ENCODE measurements at regions not wholly inside any gene's neighbourhood (a gene's known extent, or its start where the extent isn't known, plus 50 kb on each side); places are given as distances from the start of the nearest gene placed in this dataset.
"Not testable (repeated sequence)": the region's sequence is repeated elsewhere in the genome, so short reads cannot be mapped to it uniquely, and the experiment has no call there.

DNA sequence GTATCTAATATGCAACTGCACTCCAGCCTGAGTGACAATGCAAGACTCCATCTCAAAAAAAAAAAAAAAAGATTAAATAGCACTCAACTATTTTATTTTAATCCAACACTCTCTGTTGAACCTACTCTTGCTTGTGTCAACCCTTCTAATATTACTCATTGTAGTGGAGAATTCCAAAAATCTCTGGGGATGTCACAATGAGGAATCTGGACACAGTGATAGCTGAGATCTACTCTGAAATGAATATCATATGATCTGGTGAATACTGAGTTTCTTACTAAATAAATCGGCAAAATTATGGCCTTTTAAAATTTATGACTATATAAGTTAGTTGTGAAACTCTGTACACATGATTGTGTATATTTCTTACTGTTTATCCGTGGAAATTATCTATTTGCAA is 418.2 kb downstream of the BCAT1 start:
- no peak for DNase-seq (ENCODE audit: low read depth in 4 of 4, low spot score in 3 of 4)

DNA sequence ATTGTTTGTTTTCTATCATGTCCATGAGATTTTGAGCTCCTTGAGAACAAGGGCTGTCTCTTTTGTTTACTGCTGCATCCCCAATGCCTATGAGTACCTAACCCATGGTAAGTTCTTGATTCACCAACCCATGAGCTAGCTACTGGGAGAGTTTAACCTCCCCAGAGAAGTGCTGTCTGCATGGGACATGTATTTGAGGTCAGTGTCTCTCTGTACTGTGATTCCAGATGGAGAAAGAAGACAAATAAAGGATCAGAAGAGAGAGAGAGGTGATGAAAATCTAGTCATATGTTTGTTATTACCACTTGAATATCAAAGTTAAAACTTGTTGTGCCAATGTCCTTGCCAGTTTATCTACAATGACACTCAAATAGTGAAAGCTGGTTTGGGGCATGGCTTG is 421.8 kb downstream of the BCAT1 start:
- DNase-seq (ENCODE audit: low read depth in 4 of 4, low spot score in 3 of 4), result no peak

DNA sequence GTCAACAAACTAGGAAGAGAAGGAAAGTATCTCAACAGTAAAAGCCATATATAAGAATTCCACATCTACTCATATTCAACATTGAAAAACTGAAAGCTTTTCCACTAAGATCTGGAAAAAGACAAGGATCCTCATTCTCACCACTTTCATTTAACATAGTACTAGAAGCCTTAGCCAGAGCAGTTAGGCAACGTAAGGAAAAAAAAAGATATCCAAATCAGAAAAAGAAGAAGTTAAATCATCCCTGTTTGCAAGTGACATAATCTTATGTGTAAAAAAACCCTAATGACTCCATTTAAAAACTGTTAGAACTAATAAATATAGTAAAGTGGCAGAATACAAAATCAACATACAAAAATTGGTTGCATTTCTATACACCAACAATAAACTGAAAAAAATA is 426.2 kb downstream of the BCAT1 start:
- no peak for DNase-seq (ENCODE audit: low read depth in 4 of 4, low spot score in 3 of 4)

DNA sequence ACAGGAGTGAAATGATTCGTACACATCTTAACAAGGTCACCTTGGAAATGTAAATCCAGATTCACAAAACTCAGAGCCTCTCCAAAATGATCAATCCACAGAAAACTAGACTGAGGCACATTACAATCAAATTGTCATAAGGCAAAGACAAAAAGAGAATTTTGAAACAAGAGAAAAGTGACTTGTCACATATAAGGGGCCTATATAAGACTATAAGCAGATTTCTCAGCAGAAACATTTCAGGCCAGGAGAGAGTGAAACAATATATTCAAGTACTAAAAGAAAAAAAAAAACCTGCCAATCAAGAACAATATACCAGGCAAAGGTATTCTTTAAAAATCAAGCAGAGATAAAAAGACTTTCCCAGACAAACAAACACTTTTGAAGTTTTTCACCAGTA is 429.1 kb downstream of the BCAT1 start:
- DNase-seq (ENCODE audit: low read depth in 4 of 4, low spot score in 3 of 4), result no peak

DNA sequence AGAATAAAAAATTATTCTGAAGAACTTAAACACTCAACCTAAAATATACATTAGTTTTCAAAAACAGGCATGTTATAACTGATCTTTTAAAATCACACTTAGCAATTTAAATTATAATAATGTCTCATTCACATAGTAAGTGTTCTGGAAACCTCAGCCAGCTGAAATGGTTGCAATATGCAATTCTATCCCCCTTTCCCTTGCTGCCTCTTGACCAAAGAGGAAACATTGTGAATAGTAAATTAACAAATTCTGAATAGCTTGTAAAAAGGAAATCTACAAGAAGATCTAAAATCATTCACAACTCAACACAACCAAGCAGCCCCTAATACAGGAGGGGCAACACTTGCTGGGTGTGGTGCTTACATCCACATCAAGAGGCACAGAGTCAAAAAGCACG is 431.9 kb downstream of the BCAT1 start:
- no peak for DNase-seq (ENCODE audit: low read depth in 4 of 4, low spot score in 3 of 4)

DNA sequence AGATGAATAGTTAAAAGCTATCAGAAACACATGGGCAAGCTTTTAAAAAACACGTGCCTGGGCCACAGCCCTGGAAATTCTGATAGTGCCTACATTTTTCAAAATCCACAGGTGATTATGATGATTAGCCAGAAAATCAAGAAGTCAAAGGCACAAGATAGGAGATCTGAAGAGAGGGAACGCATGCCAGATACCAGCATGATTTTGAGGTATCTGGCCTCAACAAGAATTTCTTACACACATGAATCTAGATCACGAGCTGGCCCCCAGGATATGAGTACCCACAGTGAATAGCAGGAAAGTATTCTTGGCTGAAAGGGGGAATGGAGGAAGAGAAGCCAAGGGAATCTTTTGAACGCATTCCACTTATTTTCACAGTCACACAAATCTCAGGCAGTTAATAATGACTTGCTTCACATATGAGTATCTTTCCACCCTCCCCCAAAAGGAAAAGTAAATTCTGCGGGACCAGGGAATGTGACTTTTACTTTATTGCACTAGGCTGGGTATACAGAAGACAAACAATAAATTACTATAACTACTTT is 438.2 kb downstream of the BCAT1 start:
- DNase-seq (ENCODE audit: low read depth in 4 of 4, low spot score in 3 of 4), result no peak

DNA sequence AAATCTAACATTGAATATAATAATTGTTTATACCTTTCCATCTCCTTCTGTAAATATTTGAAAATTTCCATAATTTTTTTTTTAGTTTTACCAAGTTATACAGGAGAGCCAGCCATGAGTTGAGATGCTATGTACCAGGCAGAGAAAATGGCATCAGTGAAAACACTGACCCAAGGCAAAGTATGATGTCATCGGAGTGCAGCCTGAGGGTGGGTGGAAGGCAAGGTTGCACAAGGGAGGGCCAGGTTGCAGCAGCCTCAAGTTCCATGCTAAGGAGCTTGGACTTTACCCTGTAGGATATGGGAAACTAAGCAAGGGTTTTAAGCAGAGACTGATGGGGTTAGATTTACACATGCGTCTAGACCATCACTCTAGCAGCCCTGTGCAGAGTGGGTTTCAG is 441.1 kb downstream of the BCAT1 start:
- DNase-seq (ENCODE audit: low read depth in 4 of 4, low spot score in 3 of 4), result no peak

DNA sequence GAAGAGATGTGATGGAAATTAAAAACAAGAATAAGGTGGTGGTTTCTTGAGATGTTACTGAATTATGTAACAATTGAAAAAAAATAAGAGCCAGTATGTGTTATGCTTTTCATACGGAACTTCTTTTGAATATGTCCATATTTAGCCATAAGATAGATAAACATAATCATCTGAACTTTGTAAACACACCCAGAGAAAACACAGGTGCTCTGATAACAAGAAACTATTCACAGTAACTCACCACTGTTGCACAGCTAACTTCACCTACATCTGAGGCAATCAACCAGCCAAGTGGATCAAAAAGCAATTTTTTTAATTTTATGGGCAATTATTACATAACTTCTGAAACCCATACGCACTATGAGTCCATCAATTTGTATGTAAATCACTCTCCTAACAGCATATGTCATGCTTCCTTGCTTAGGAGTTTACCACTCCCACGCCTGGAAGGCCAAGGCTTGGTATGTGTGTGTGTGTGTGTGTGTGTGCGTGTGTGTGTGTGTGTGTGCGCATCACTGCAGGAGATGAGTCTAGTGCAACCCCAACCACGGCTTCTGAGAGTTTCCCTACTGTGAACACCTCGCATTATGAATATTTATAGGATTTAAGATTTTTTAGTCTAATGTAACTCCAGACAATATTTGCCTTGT is 443.4 kb downstream of the BCAT1 start:
- DNase-seq (ENCODE audit: low read depth in 4 of 4, low spot score in 3 of 4), result no peak

DNA sequence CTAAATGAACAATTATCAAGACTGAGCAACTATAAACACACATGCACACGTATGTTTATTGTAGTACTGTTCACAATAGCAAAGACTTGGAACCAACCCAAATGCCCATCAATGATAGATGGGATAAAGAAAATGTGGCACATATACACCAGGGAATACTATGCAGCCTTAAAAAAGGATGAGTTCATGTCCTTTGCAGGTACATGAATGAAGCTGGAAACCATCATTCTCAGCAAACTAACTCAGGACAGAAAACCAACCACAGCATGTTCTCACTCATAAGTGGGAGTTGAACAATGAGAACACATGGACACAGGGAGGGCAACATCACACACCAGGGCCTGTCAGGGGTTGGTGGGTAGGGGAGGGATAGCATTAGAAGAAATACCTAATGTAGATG is 445.4 kb downstream of the BCAT1 start:
- not testable (repeated sequence) for DNase-seq (ENCODE audit: low read depth in 4 of 4, low spot score in 3 of 4)

DNA sequence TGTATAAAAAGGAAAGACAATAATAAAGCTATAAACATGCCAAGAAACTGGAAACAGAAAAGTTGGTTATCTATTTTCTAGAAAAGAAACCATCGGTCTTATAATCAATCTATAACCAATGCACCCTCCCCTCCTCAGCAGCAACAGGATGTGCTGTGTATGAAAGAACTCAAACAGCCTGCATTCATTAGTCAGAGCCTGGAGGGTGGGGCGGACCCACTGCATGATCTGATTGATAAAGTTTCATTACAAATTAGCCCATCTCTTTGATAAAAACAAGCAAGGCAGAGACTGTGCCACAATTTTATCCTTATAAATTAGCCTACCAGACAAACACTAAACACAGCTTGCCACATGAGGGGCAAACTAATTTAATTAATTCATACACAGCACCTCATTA is 448.1 kb downstream of the BCAT1 start:
- DNase-seq (ENCODE audit: low read depth in 4 of 4, low spot score in 3 of 4), result no peak

DNA sequence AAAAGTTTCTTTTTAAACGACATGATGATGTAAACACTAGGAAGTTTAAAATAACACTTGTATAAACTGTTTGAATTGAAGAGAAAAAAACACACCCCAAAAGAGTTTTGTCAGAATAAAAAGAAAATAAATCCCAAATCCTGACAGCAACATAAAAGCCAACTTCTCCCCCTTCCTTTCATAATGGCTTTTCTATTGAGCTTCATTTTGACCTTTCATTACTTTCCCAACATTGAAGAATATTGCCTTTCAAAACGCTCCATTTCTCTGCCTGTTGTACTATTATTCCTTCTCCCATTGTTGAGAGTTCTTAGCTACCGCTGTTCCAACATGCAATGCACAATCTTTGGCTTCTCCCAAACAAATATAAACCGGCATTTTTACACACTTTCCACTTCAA is 448.5 kb downstream of the BCAT1 start:
- no peak for DNase-seq (ENCODE audit: low read depth in 4 of 4, low spot score in 3 of 4)

DNA sequence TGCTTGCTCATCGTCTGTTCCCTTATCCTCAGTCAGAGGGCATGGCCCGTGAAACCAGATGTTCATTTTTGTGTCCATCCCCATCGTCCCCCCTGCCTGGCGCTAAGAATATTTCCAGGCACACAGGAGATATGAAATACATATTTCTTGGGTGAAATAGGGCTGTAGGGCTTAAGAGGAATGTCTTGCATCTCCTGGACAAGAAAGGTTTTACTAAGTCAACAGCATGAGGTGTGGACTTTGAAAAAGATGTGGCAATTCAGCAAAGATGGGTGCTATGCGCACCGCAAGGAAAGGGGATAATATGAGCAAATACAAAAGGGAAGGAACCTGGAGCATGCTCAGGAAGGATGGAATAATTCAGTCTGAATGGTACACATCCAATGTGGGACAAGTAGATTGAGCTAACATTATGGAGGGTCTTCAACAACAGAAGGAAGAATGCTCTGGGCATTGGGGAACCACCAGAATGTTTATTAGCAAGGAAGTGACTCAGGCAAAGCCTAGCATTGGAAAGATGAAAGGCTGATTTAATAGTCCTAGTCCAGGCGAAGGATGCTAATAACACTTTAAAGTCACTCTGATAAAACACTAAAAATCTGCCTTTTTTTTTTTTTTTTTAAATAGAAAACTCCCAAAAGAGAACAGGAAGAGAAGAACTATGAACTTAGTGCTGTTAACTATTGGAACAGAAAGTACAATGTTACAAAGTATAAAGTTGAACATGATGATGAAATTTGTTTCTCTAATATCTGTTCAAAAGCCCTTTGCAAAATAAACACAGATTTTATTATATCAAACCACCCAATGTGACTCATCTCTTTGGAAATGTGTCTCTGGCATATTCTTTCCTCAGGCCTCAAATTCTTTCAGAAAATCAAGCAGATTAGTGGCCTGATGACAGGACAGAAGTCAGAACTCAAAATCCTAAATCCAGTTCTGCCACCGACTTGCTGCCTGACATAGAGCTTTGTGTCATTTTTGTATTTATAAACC is 449.5 kb downstream of the BCAT1 start:
- DNase-seq (ENCODE audit: low read depth in 4 of 4, low spot score in 3 of 4), result no peak

DNA sequence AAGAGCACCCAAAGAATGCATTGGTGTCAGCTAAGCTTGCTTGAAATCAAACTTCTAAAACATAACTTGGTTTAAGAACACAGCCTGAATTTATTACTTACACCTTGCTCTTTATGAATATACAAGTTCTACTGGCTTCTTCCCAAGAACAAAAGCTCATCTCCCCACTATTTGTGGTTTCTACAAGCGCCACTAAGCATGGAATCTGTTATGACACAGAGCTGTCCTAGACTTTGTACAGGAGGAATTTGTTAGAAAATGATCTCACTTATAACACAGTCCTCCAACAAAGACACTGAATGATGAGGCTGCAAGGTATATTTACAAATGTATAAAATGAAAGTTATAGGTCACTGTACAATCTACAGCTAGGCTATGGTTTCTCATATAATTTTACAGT is 452.1 kb downstream of the BCAT1 start:
- DNase-seq (ENCODE audit: low read depth in 4 of 4, low spot score in 3 of 4), result no peak

DNA sequence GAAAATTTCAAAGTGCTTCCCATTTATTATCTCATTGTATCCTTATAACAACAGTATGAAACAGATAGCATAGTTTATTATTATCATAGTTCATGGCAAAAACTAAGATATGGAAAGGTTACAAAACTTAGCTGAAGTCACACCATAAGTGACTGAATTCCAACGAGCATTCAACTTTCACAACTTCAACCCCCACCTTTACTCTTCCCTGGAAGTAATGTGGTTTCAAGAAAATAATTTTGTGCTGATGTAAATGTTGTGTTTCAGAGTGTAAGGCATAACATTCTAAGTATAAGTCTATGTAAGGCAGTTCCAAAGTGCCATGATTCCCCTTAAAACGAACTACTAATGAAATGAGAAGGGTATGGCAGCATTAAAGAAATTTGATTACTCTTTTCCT is 454.5 kb downstream of the BCAT1 start:
- DNase-seq (ENCODE audit: low read depth in 4 of 4, low spot score in 3 of 4), result no peak

DNA sequence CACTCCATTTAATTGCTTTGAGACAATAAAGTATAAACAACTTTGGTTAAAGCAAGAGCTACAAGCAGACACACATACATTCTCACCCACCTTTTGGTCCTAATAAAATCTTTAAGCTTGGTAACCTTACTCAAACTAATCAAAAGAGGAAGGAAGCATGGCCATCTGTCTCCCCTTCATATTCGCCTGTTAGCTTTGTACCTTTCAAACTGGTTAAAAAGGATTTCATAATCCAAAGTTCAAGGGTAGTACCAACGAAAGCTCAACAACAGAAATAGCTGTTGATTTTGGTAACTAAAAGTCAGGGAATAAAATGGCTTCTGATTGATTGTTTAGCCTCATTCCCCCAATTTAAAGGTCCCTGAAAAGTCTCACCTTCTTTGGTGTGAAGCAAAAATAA is 456.9 kb downstream of the BCAT1 start:
- DNase-seq (ENCODE audit: low read depth in 4 of 4, low spot score in 3 of 4), result no peak

DNA sequence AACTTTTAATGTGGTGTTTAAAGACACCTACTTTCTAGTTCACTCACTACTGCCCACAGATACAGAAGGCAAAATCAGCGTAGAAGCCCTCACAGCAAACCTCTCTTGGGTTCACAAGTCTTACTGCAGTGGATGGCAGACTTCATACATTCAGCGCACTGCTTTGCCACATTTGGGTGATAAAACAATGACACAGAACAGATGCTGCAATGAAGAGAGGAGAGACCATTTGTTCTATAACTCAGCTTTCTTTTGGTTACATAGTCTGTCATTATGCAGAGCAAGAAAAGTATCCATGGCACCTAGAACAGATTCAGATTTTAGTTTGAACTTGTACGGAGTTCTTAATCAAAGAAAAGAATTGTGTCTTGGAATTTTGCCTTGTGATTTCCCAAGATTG is 459.0 kb downstream of the BCAT1 start:
- no peak for DNase-seq (ENCODE audit: low read depth in 4 of 4, low spot score in 3 of 4)

DNA sequence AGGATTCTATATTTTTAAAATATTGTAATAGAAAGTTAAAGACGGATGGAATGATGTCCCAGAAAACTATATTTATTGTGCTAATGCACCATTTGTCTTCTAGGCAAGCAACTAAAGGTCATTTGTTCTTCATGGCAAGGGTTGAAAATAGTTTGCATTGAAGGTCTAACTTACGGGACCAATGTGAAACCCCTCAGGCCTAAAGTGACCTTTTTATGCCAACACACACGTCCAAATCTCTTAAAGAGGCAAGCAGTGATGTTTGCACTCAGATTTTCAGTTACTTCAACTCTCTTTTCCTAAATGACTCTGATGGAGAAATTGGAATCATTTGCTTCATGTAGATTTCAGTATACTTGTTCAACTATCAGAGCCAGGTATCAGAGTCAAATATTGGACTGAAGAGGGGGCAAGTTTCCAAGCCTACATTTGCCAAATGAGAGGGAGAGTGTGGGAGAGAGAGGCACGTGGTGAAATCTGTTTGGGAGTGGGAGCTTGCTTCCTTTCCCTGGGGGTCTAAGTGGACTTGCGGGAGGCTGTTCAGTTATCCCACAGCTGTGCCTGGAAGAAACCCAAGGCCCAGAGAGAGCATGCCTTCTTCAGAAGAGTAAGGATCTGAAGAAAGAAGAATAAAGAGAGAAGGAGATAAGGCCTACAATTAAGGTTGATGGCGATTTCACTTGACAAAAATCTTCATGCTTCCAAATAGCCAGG is 459.8 kb downstream of the BCAT1 start:
- DNase-seq (ENCODE audit: low read depth in 4 of 4, low spot score in 3 of 4), result no peak

DNA sequence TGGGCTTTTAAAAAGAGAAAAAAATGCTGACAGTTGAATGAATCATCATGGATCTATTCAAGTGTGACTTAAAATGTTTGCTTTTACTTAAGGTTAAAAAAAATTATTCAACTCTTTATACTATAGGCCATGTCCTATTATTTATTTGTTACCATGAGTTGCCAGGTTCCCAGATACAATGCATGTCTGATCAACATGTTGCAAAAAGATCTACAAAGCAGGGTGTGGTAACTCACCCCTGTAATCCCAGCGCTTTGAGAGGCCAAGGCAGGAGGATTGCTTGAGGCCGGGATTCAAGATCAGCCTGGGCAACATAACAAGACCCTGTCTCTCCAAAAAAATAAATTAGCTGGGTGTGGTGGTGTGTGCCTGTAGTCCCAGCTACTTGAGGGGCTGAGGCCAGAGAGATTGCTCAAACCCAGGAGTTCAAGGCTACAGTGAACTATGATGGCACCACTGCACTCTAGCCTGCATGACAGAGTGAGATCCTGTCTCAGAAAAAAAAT is 460.8 kb downstream of the BCAT1 start:
- no peak for DNase-seq (ENCODE audit: low read depth in 4 of 4, low spot score in 3 of 4)

DNA sequence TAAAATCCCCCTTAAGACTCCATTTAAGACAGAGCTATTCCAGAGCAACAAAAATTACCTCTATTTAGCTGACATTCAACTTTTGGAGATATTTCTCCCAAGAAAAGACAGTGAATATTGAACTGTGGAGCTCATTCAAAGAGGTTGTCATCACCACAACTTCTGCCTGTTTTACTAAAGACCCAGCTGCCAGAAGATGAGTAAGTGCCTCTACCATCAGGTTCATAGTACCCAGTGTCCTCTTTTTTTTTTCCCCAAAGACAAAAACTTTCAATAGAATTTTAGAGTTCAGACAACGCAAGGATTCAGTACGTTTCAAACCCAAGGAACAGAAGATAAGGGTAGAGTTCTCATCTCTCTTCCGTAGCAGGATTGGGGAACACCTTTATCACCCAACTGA is 461.3 kb downstream of the BCAT1 start:
- no peak for DNase-seq (ENCODE audit: low read depth in 4 of 4, low spot score in 3 of 4)

DNA sequence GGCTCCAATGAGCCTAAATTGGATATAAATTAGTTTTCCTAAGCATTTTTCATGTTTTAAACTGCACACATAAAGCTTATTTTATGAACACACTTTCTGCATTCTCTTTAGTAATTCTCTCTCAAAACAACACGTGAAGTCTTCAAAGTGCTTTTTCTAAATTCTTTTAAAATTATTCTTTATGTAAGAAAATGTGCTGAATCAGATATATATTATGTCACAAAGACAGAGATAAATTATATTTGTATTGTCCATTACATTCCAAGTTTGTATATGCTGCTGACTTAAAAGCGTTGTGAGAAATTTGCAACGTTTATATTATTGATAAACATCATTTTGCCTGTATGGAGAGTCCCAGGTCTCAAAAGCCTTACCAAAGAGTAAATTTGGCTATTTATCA is 465.2 kb downstream of the BCAT1 start:
- DNase-seq (ENCODE audit: low read depth in 4 of 4, low spot score in 3 of 4), result no peak

All from left renal pelvis (tissue), 4 donors.